Right lobe of liver (tissue), 6 donors: ENCODE measurements at regions not wholly inside any gene's neighbourhood (a gene's known extent, or its start where the extent isn't known, plus 50 kb on each side); places are given as distances from the start of the nearest gene placed in this dataset.

ENCODE experiments used
- ATAC-seq, 4 donors: fragments of 200-7000 bp; cut with Tn5 transposase; one replicate each; pipeline ENCODE4 v1.9.1; 2020; ENCODE audit warnings: mild to moderate bottlenecking in 4 of 4, moderate library complexity in 4 of 4
- DNase-seq, 3 donors: peaks; one replicate each; pipeline ENCODE4 v3.0.0-alpha.2; 2020
- H3K27ac ChIP-seq, 3 donors: fragments of 200-600 bp; one replicate each; pipeline ENCODE4 v1.8.0; 2022
- H3K27me3 ChIP-seq, 2 donors: fragments of 200-600 bp; one replicate each; pipeline ENCODE4 v1.8.0; 2022
- H3K36me3 ChIP-seq, 4 donors: fragments of 200-600 bp; sonication (generic) in 1 of 4; one replicate each; pipeline versions ENCODE4 v1.5.1 to v1.8.0; 2017 to 2022; ENCODE audit warnings: control low read depth in 1 of 4
- H3K4me1 ChIP-seq, 4 donors: fragments of 200-600 bp; sonication (generic) in 1 of 4; one replicate each; pipeline versions ENCODE4 v1.5.1 to v1.8.0; 2017 to 2022; ENCODE audit warnings: control low read depth in 1 of 4
- H3K4me3 ChIP-seq, 3 donors: fragments of 200-600 bp; one replicate each; pipeline ENCODE4 v1.8.0; 2022
- H3K9me3 ChIP-seq, 4 donors: fragments of 200-600 bp; sonication (generic) in 1 of 4; one replicate each; pipeline versions ENCODE4 v1.5.1 to v1.8.0; 2017 to 2022; ENCODE audit warnings: control low read depth in 1 of 4
- CTCF ChIP-seq, 4 donors: fragments of 200-600 bp in 3 of 4; fragments of 450-650 bp in 1 of 4; IDR thresholded peaks; one replicate each; pipeline versions ENCODE4 v1.5.1 to v1.8.0; 2016 to 2022; ENCODE audit warnings: antibody characterized with exemption in 4 of 4, mild to moderate bottlenecking in 2 of 4
- POLR2A ChIP-seq: fragments of 450-650 bp; IDR thresholded peaks from one replicate; pipeline ENCODE4 v1.6.1; 2017; ENCODE audit warnings: antibody characterized with exemption, mild to moderate bottlenecking
- WGBS: methylation state at CpG from one replicate; pipeline ENCODE4 v1.1.6; 2018; ENCODE audit warnings: low coverage, low lambda C conversion rate; ENCODE audit not compliant: insufficient coverage; ENCODE audit errors: missing lambda C conversion rate; 5-methylcytosine and 5-hydroxymethylcytosine counted together
- intact Hi-C, 2 donors: fragments of 100-400 bp; cut with DNase I; formaldehyde crosslinking; loops; one replicate each; pipeline versions ENCODE4 v1.11.2 to v1.14.1; 2022
- donor health status: DM: no; HTN: yes; CAD: no.
- donor health status: DM: no; HTN: no; CAD: no.
- donor health status: DM: no; HTN: no; CAD: no.
- donor health status: DM: no; HTN: yes; CAD: no.
- donor health status: DM: no; HTN: yes; CAD: no.

GRCh38 chr14:61125041-61125866 is 144.2 kb downstream of the SLC38A6 start:
- H3K4me1 ChIP-seq, result peaks cover 0 to 9% (median 0%) of the 10 kb centered on the region in 4 donors
- no peaks in the 10 kb centered on the region for H3K27me3 ChIP-seq
- H3K27ac ChIP-seq, result no peak overlapping the region
- H3K36me3 ChIP-seq, result no peaks in the 10 kb centered on the region
- no peak overlapping the region for H3K4me3 ChIP-seq
- DNase-seq (no peak), ATAC-seq (no peak)
- 61% methylated on average over 6 of the region's 10 CpGs for WGBS
- TF ChIP-seq CTCF (IDR thresholded peaks at IDR 0.05) (no peak), POLR2A (no peak)
- intact Hi-C loops, result no loop called here
- H3K9me3 ChIP-seq, result no peaks in the 10 kb centered on the region

GRCh38 chr14:61122862-61123261 is 141.8 kb downstream of the SLC38A6 start:
- Histone ChIP-seq H3K9me3 (no peaks in the 10 kb centered on the region), H3K27ac (no peak overlapping the region), H3K36me3 (no peaks in the 10 kb centered on the region), H3K27me3 (no peaks in the 10 kb centered on the region), H3K4me3 (no peak overlapping the region), H3K4me1 (no peaks in the 10 kb centered on the region)
- TF ChIP-seq CTCF (IDR thresholded peaks at IDR 0.05) (no peak), POLR2A (no peak)
- intact Hi-C loops, result no loop called here
- DNase-seq, result no peak
- no peak for ATAC-seq
- WGBS, result 73% methylated on average over 3 of the region's 3 CpGs

- intact Hi-C loops, result no loop called here
- 64% methylated on average over 9 of the region's 9 CpGs for WGBS
- Histone ChIP-seq H3K4me1 (peaks cover 0 to 1% (median 0%) of the 10 kb centered on the region in 4 donors), H3K27ac (no peak overlapping the region), H3K4me3 (no peak overlapping the region), H3K27me3 (no peaks in the 10 kb centered on the region), H3K9me3 (no peaks in the 10 kb centered on the region), H3K36me3 (no peaks in the 10 kb centered on the region)
- TF ChIP-seq POLR2A, result no peak
- no peak for TF ChIP-seq CTCF (IDR thresholded peaks at IDR 0.05)
- no peak for DNase-seq
- ATAC-seq, result no peak
These were observed 140.3 kb downstream of the SLC38A6 start for GRCh38 chr14:61121355-61121787.

GRCh38 chr14:61120576-61120975 is 139.5 kb downstream of the SLC38A6 start:
- peak in 1 of 4 donors; percentile 67 for ATAC-seq

More at GRCh38 chr14:61120576-61120975, 139.5 kb downstream of the SLC38A6 start:
- 16% methylated on average over 5 of the region's 8 CpGs for WGBS
- no peaks in the 10 kb centered on the region for H3K9me3 ChIP-seq
- intact Hi-C loops, result no loop called here
- H3K27me3 ChIP-seq, result no peaks in the 10 kb centered on the region
- no peak overlapping the region for H3K4me3 ChIP-seq
- no peak overlapping the region for H3K27ac ChIP-seq
- no peak for DNase-seq
- H3K4me1 ChIP-seq, result peaks cover 0 to 3% (median 0%) of the 10 kb centered on the region in 4 donors
- no peaks in the 10 kb centered on the region for H3K36me3 ChIP-seq
- TF ChIP-seq CTCF (IDR thresholded peaks at IDR 0.05) (no peak), POLR2A (no peak)
